ENCODE measurements at regions not wholly inside any gene's neighbourhood (a gene's known extent, or its start where the extent isn't known, plus 50 kb on each side); places are given as distances from the start of the nearest gene placed in this dataset.

DNA sequence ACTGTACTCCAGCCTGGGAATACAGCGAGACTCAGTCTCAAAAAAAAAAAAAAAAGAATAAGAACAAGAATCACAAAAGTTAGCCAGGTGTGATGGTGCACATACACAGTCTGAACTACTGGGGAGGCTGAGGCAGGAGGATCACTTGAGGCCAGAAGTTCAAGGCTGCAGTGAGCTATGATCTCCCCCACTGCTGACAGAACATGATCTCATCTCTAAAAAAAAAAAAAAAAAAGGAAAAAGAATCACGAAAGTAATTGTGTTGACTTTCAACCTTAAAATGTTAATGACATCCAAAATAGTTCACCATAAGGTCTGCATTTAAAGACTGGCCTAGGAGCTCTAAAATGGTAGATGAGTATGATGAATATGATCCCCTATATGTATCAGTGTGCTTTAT is 68.0 kb upstream of the MAP4 start:
- H3K9ac ChIP-seq (ENCODE audit: control insufficient read depth, extremely low read depth, insufficient read depth, low read length), result no peak overlapping the region
- no peaks in the 10 kb centered on the region for H3K27me3 ChIP-seq (ENCODE audit: control insufficient read depth, extremely low read depth, insufficient read depth, low read length)
- FAIRE-seq, result no peak
- dilution Hi-C loops (cut with MboI; ENCODE audit: extremely low pct_ligation_motif_present, low sequenced_read_pairs), result no loop called here
- peaks cover 20% of the 10 kb centered on the region for H4K20me1 ChIP-seq (ENCODE audit: control insufficient read depth, extremely low read depth, insufficient read depth, low read length)
- peaks cover 18% of the 10 kb centered on the region for H3K4me1 ChIP-seq (ENCODE audit: control insufficient read depth, extremely low read depth, insufficient read depth, low read length)
- H2AFZ ChIP-seq (ENCODE audit: control insufficient read depth, low read length), result no peak overlapping the region
- H3K4me2 ChIP-seq (ENCODE audit: control insufficient read depth, extremely low read depth, insufficient read depth, low read depth, low read length), result no peak overlapping the region
- H3K36me3 ChIP-seq (ENCODE audit: control insufficient read depth in 2 of 2, extremely low read depth in 1 of 2, insufficient read depth in 2 of 2, low read length in 2 of 2), result peaks cover 2 to 14% of the 10 kb centered on the region in 2 experiments
- no peak for TF ChIP-seq EZH2 (IDR thresholded peaks at IDR 0.05; ENCODE audit: low read length)
- TF ChIP-seq, protein P1, sequence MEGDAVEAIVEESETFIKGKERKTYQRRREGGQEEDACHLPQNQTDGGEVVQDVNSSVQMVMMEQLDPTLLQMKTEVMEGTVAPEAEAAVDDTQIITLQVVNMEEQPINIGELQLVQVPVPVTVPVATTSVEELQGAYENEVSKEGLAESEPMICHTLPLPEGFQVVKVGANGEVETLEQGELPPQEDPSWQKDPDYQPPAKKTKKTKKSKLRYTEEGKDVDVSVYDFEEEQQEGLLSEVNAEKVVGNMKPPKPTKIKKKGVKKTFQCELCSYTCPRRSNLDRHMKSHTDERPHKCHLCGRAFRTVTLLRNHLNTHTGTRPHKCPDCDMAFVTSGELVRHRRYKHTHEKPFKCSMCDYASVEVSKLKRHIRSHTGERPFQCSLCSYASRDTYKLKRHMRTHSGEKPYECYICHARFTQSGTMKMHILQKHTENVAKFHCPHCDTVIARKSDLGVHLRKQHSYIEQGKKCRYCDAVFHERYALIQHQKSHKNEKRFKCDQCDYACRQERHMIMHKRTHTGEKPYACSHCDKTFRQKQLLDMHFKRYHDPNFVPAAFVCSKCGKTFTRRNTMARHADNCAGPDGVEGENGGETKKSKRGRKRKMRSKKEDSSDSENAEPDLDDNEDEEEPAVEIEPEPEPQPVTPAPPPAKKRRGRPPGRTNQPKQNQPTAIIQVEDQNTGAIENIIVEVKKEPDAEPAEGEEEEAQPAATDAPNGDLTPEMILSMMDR (optimal IDR thresholded peaks at IDR 0.05 in 1 of 3, IDR thresholded peaks at IDR 0.05 in 1 of 3, conservative IDR thresholded peaks at IDR 0.05 in 1 of 3; ENCODE audit: extremely low read depth in 1 of 3, insufficient read depth in 2 of 3, low read length in 3 of 3), result no peak
- H3K27ac ChIP-seq (ENCODE audit: control insufficient read depth, insufficient read depth, low read length), result no peak overlapping the region
- H3K79me2 ChIP-seq (ENCODE audit: control insufficient read depth, insufficient read depth, low read length), result peaks cover 93% of the 10 kb centered on the region
- no peak overlapping the region for H3K4me3 ChIP-seq (ENCODE audit: control insufficient read depth in 2 of 3, extremely low read depth in 1 of 3, insufficient read depth in 2 of 3, low read depth in 1 of 3, low read length in 3 of 3)
- peaks cover 3% of the 10 kb centered on the region for H3K9me1 ChIP-seq (ENCODE audit: control insufficient read depth, extremely low read depth, insufficient read depth, low read length)
- no peaks in the 10 kb centered on the region for H3K9me3 ChIP-seq (ENCODE audit: control insufficient read depth, low read depth, low read length)
- no peak for DNase-seq (ENCODE audit: low read depth, low spot score)

DNA sequence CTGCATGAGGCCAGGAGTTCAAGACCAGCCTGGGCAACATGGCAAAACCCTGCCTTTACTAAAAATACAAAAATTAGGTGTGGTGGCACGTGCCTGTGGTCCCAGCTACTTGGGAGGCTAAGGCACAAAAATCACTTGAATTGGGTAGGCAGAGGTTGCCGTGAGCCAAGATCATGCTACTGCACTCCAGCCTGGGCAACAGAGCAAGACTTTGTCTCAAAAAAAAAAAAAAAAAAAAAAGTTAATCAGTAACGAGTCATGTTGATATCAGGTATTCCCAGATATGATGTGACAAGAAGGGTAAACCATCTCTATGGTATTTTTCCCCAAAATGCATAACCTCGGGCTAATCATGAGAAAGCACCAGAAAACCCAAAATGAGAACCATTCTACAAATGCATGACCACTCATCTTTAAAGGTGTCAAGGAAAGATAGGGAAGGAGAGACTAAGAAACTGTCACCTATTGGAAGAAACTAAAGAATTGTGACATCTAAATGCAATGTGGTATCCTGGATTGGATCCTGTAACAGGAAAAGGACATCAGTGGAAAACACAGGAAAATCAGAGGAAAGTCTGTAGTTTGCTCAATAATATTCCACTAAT is 66.5 kb upstream of the MAP4 start:
- FAIRE-seq (no peak), DNase-seq (ENCODE audit: low read depth, low spot score) (no peak)
- no peaks in the 10 kb centered on the region for H3K9me3 ChIP-seq (ENCODE audit: control insufficient read depth, low read depth, low read length)
- no peak overlapping the region for H3K27ac ChIP-seq (ENCODE audit: control insufficient read depth, insufficient read depth, low read length)
- H3K79me2 ChIP-seq (ENCODE audit: control insufficient read depth, insufficient read depth, low read length), result peaks cover 98% of the 10 kb centered on the region
- dilution Hi-C loops (cut with MboI; ENCODE audit: extremely low pct_ligation_motif_present, low sequenced_read_pairs), result no loop called here
- no peaks in the 10 kb centered on the region for H3K27me3 ChIP-seq (ENCODE audit: control insufficient read depth, extremely low read depth, insufficient read depth, low read length)
- TF ChIP-seq, protein P1 (optimal IDR thresholded peaks at IDR 0.05 in 1 of 3, IDR thresholded peaks at IDR 0.05 in 1 of 3, conservative IDR thresholded peaks at IDR 0.05 in 1 of 3; ENCODE audit: extremely low read depth in 1 of 3, insufficient read depth in 2 of 3, low read length in 3 of 3), result no peak
- TF ChIP-seq EZH2 (IDR thresholded peaks at IDR 0.05; ENCODE audit: low read length), result no peak
- H4K20me1 ChIP-seq (ENCODE audit: control insufficient read depth, extremely low read depth, insufficient read depth, low read length), result peaks cover 20% of the 10 kb centered on the region
- no peak overlapping the region for H3K9ac ChIP-seq (ENCODE audit: control insufficient read depth, extremely low read depth, insufficient read depth, low read length)
- H3K4me1 ChIP-seq (ENCODE audit: control insufficient read depth, extremely low read depth, insufficient read depth, low read length), result peaks cover 27% of the 10 kb centered on the region
- no peak overlapping the region for H3K4me2 ChIP-seq (ENCODE audit: control insufficient read depth, extremely low read depth, insufficient read depth, low read depth, low read length)
- no peak overlapping the region for H3K4me3 ChIP-seq (ENCODE audit: control insufficient read depth in 2 of 3, extremely low read depth in 1 of 3, insufficient read depth in 2 of 3, low read depth in 1 of 3, low read length in 3 of 3)
- no peak overlapping the region for H2AFZ ChIP-seq (ENCODE audit: control insufficient read depth, low read length)
- peaks cover 3% of the 10 kb centered on the region for H3K9me1 ChIP-seq (ENCODE audit: control insufficient read depth, extremely low read depth, insufficient read depth, low read length)
- peaks cover 2 to 14% of the 10 kb centered on the region in 2 experiments for H3K36me3 ChIP-seq (ENCODE audit: control insufficient read depth in 2 of 2, extremely low read depth in 1 of 2, insufficient read depth in 2 of 2, low read length in 2 of 2)
